ENCODE measurements at regions not wholly inside any gene's neighbourhood (a gene's known extent, or its start where the extent isn't known, plus 50 kb on each side); places are given as distances from the start of the nearest gene placed in this dataset.

GRCh38 chr10:131439705-131440104 lies 128.2 kb upstream of the TCERG1L start:
- intact Hi-C loops (cut with DNase I) = no loop called here
- ATAC-seq (no peak), DNase-seq (ENCODE audit: missing footprints) (no peak)

GRCh38 chr10:131440405-131441360 lies 129.2 kb upstream of the TCERG1L start:
- intact Hi-C loops (cut with DNase I) = no loop called here
- no peak for ATAC-seq

GRCh38 chr10:131442271-131442670 lies 130.8 kb upstream of the TCERG1L start:
- intact Hi-C loops (cut with DNase I) = no loop called here
- DNase-seq (ENCODE audit: missing footprints) = no peak

More at GRCh38 chr10:131440405-131441360, 129.2 kb upstream of the TCERG1L start:
- DNase-seq (ENCODE audit: missing footprints) = no peak

GRCh38 chr10:131444286-131444685 lies 132.8 kb upstream of the TCERG1L start:
- intact Hi-C loops (cut with DNase I) = no loop called here
- ATAC-seq (no peak), DNase-seq (ENCODE audit: missing footprints) (no peak)

More at GRCh38 chr10:131442271-131442670, 130.8 kb upstream of the TCERG1L start:
- ATAC-seq = no peak

GRCh38 chr10:131444862-131445461 lies 133.4 kb upstream of the TCERG1L start:
- intact Hi-C loops (cut with DNase I) = no loop called here
- ATAC-seq (no peak), DNase-seq (ENCODE audit: missing footprints) (no peak)

- ATAC-seq (no peak), DNase-seq (ENCODE audit: missing footprints) (no peak)
- intact Hi-C loops (cut with DNase I) = no loop called here
Measured at GRCh38 chr10:131445623-131446022, 134.1 kb upstream of the TCERG1L start.

- ATAC-seq = no peak
- DNase-seq (ENCODE audit: missing footprints) = no peak
- intact Hi-C loops (cut with DNase I) = no loop called here
Measured at GRCh38 chr10:131446171-131446570, 134.7 kb upstream of the TCERG1L start.

- intact Hi-C loops (cut with DNase I) = no loop called here
- DNase-seq (ENCODE audit: missing footprints) = no peak
- ATAC-seq = no peak
Measured at GRCh38 chr10:131448171-131448570, 136.7 kb upstream of the TCERG1L start.

GRCh38 chr10:131448883-131449282 lies 137.4 kb upstream of the TCERG1L start:
- ATAC-seq = no peak
- no peak for DNase-seq (ENCODE audit: missing footprints)
- intact Hi-C loops (cut with DNase I) = no loop called here

- ATAC-seq (no peak), DNase-seq (ENCODE audit: missing footprints) (no peak)
- intact Hi-C loops (cut with DNase I) = loop anchor here (10.0 kb wide), 1 partner anchor 425 kb away; no protein-coding TSS in a partner anchor
Measured at GRCh38 chr10:131450216-131450765, 138.8 kb upstream of the TCERG1L start.

GRCh38 chr10:131451407-131452015 lies 140.0 kb upstream of the TCERG1L start:
- ATAC-seq = no peak
- intact Hi-C loops (cut with DNase I) = loop anchor here (10.0 kb wide), 1 partner anchor 423 kb away; no protein-coding TSS in a partner anchor
- DNase-seq (ENCODE audit: missing footprints) = no peak

- no peak for DNase-seq (ENCODE audit: missing footprints)
- ATAC-seq = peak; percentile 64
- intact Hi-C loops (cut with DNase I) = loop anchor here (10.0 kb wide), 1 partner anchor 422 kb away; no protein-coding TSS in a partner anchor
Measured at GRCh38 chr10:131452926-131453720, 141.6 kb upstream of the TCERG1L start.

GRCh38 chr10:131453721-131454634 lies 142.5 kb upstream of the TCERG1L start:
- DNase-seq (ENCODE audit: missing footprints) (no peak), ATAC-seq (peak; percentile 53)
- intact Hi-C loops (cut with DNase I) = loop anchor here (10.0 kb wide), 1 partner anchor 421 kb away; no protein-coding TSS in a partner anchor

- no peak for ATAC-seq
Measured at GRCh38 chr10:131456411-131456810, 144.9 kb upstream of the TCERG1L start.

GRCh38 chr10:131461093-131461492 lies 149.6 kb upstream of the TCERG1L start:
- DNase-seq (ENCODE audit: missing footprints) (no peak), ATAC-seq (no peak)
- intact Hi-C loops (cut with DNase I) = no loop called here

More at GRCh38 chr10:131456411-131456810, 144.9 kb upstream of the TCERG1L start:
- DNase-seq (ENCODE audit: missing footprints) = no peak
- intact Hi-C loops (cut with DNase I) = loop anchor here (10.0 kb wide), 1 partner anchor 418 kb away; no protein-coding TSS in a partner anchor

- ATAC-seq (no peak), DNase-seq (ENCODE audit: missing footprints) (no peak)
- intact Hi-C loops (cut with DNase I) = no loop called here
Measured at GRCh38 chr10:131464789-131465188, 153.3 kb upstream of the TCERG1L start.

- DNase-seq (ENCODE audit: missing footprints) = no peak
- no peak for ATAC-seq
- intact Hi-C loops (cut with DNase I) = no loop called here
Measured at GRCh38 chr10:131469551-131469950, 158.0 kb upstream of the TCERG1L start.
